IMR-90 (cell line): ENCODE measurements at regions not wholly inside any gene's neighbourhood (a gene's known extent, or its start where the extent isn't known, plus 50 kb on each side); places are given as distances from the start of the nearest gene placed in this dataset.

Source experiments
- ATAC-seq: fragments of 200-7000 bp; cut with Tn5 transposase; 2 replicates; pipeline ENCODE4 v1.9.1; 2020; ENCODE audit warnings: low read depth, mild to moderate bottlenecking, moderate library complexity
- BruUV-seq: library from RNA; stranded (reverse); fragments of 400-500 nt; replicated peaks from 2 replicates; lab custom pipeline; 2021; lab: Mats Ljungman, UMichigan
- CTCF ChIA-PET: fragments of 300-600 bp; formaldehyde crosslinking; extraction: SDS; loops from one replicate; lab custom pipeline; 2021; ENCODE audit warnings: antibody characterized with exemption; lab: Yijun Ruan, JAX
- POLR2A ChIA-PET: fragments of 300-600 bp; sonication (Branson Sonifier 250); formaldehyde crosslinking; loops from one replicate; lab custom pipeline; 2022; ENCODE audit warnings: antibody characterized with exemption; ENCODE audit not compliant: unreplicated experiment; lab: Charles Lee
- DNase-seq: peaks from one replicate; pipeline ENCODE4 v3.0.0; 2013
- H2AFZ ChIP-seq: replicated peaks from 2 replicates; pipeline ENCODE3; 2013; ENCODE audit warnings: low read length, mild to moderate bottlenecking; ENCODE audit not compliant: poor library complexity
- H2AK5ac ChIP-seq: 2 replicates; pipeline ENCODE4 v1.6.1; 2013; ENCODE audit warnings: low read depth, low read length, inconsistent platforms
- H2AK9ac ChIP-seq: replicated peaks from 2 replicates; pipeline ENCODE3; 2013; ENCODE audit warnings: mild to moderate bottlenecking, low read depth, low read length, moderate library complexity; ENCODE audit not compliant: poor library complexity
- H2BK120ac ChIP-seq: 2 replicates; pipeline ENCODE4 v1.6.1; 2013; ENCODE audit warnings: low read depth, low read length, inconsistent platforms
- H2BK15ac ChIP-seq: 3 replicates; pipeline ENCODE4 v1.6.1; 2013; ENCODE audit warnings: low read depth, low read length, inconsistent platforms
- H2BK20ac ChIP-seq: 2 replicates; pipeline ENCODE4 v1.6.1; 2013; ENCODE audit warnings: low read depth, mild to moderate bottlenecking, inconsistent platforms, low read length, moderate library complexity
- H2BK5ac ChIP-seq: 2 replicates; pipeline ENCODE4 v1.6.1; 2013; ENCODE audit warnings: mild to moderate bottlenecking, low read depth, low read length, inconsistent platforms; ENCODE audit not compliant: poor library complexity, severe bottlenecking
- H3K14ac ChIP-seq: replicated peaks from 2 replicates; pipeline ENCODE4 v1.6.1; 2013; ENCODE audit warnings: low read depth, low read length, inconsistent platforms
- H3K18ac ChIP-seq: 2 replicates; pipeline ENCODE4 v1.6.1; 2013; ENCODE audit warnings: low read depth, low read length, control low read depth
- H3K23ac ChIP-seq: 2 replicates; pipeline ENCODE4 v1.6.1; 2013; ENCODE audit warnings: low read depth, low read length, inconsistent platforms
- H3K27ac ChIP-seq: 2 replicates; pipeline ENCODE4 v1.5.1; 2013; ENCODE audit warnings: mild to moderate bottlenecking, control low read depth, low read length; ENCODE audit not compliant: insufficient read depth
- H3K27me3 ChIP-seq: 2 replicates; pipeline ENCODE4 v1.6.1; 2013; ENCODE audit warnings: low read length; ENCODE audit not compliant: control insufficient read depth, insufficient read depth
- H3K36me3 ChIP-seq: 2 replicates; pipeline ENCODE4 v1.6.1; 2013; ENCODE audit warnings: low read length, mixed read lengths; ENCODE audit not compliant: control insufficient read depth, insufficient read depth
- H3K4ac ChIP-seq: 2 replicates; pipeline ENCODE4 v1.6.1; 2013; ENCODE audit warnings: low read depth, low read length, inconsistent platforms
- H3K4me1 ChIP-seq: 2 replicates; pipeline ENCODE4 v1.6.1; 2013; ENCODE audit warnings: low read length, mixed read lengths; ENCODE audit not compliant: control insufficient read depth, insufficient read depth
- H3K4me2 ChIP-seq: 2 replicates; pipeline ENCODE4 v1.6.1; 2013; ENCODE audit warnings: low read depth, mild to moderate bottlenecking, control low read depth, low read length, moderate library complexity
- H3K4me3 ChIP-seq: 2 replicates; pipeline ENCODE4 v1.5.1; 2013; ENCODE audit warnings: low read depth, mild to moderate bottlenecking, control low read depth, low read length, moderate library complexity; ENCODE audit not compliant: insufficient read depth
- H3K56ac ChIP-seq: 2 replicates; pipeline ENCODE4 v1.6.1; 2013; ENCODE audit warnings: low read length, inconsistent platforms; ENCODE audit not compliant: insufficient read depth; ENCODE audit errors: extremely low read depth
- H3K79me1 ChIP-seq, 2 experiments: 2 replicates each; pipeline ENCODE4 v1.6.1; 2013; ENCODE audit warnings: low read length in 2 of 2, inconsistent platforms in 1 of 2, low read depth in 1 of 2
- H3K9ac ChIP-seq: 2 replicates; pipeline ENCODE4 v1.6.1; 2013; ENCODE audit warnings: low read depth, low read length, control low read depth
- H3K9me1 ChIP-seq: 2 replicates; pipeline ENCODE4 v1.6.1; 2013; ENCODE audit warnings: low read length, inconsistent platforms; ENCODE audit not compliant: insufficient read depth
- H3K9me3 ChIP-seq: 2 replicates; pipeline ENCODE4 v1.6.1; 2013; ENCODE audit warnings: low read length; ENCODE audit not compliant: control insufficient read depth, insufficient read depth
- H4K20me1 ChIP-seq: 2 replicates; pipeline ENCODE4 v1.6.1; 2013; ENCODE audit warnings: low read length, inconsistent platforms; ENCODE audit not compliant: insufficient read depth
- H4K5ac ChIP-seq: 2 replicates; pipeline ENCODE4 v1.6.1; 2013; ENCODE audit warnings: mild to moderate bottlenecking, low read depth, low read length, control low read depth
- H4K8ac ChIP-seq, 2 experiments: 2 replicates each; pipeline ENCODE4 v1.6.1; 2013; ENCODE audit warnings: low read depth in 2 of 2, low read length in 2 of 2, control low read depth in 1 of 2, inconsistent platforms in 1 of 2
- H4K91ac ChIP-seq: 2 replicates; pipeline ENCODE4 v1.6.1; 2013; ENCODE audit warnings: low read depth, low read length, inconsistent platforms; ENCODE audit not compliant: insufficient read depth
- FOS ChIP-seq: fragments of 150-350 bp; IDR thresholded peaks from 2 replicates; pipeline ENCODE4 v1.6.1; 2016; ENCODE audit warnings: low read depth, low read length
- MAFK ChIP-seq: IDR thresholded peaks from 2 replicates; pipeline ENCODE4 v1.6.1; 2012; ENCODE audit warnings: low read depth, low read length, improper control_type of control experiment
- MXI1 ChIP-seq: IDR thresholded peaks from 2 replicates; pipeline ENCODE4 v1.6.1; 2012; ENCODE audit warnings: low read depth, mild to moderate bottlenecking, low read length, moderate library complexity, borderline replicate concordance
- NFE2L2 ChIP-seq: fragments of 150-350 bp; IDR thresholded peaks from 2 replicates; pipeline ENCODE4 v1.6.1; 2016; ENCODE audit warnings: low read depth, mild to moderate bottlenecking, low read length
- POLR2A ChIP-seq: IDR thresholded peaks from 2 replicates; pipeline ENCODE4 v1.6.1; 2012; ENCODE audit warnings: mild to moderate bottlenecking, low read depth, low read length
- RAD21 ChIP-seq: IDR thresholded peaks from 2 replicates; pipeline ENCODE4 v1.6.1; 2012; ENCODE audit warnings: low read length, improper control_type of control experiment
- RCOR1 ChIP-seq: IDR thresholded peaks from 2 replicates; pipeline ENCODE4 v1.6.1; 2012; ENCODE audit warnings: mild to moderate bottlenecking, low read length, improper control_type of control experiment; ENCODE audit not compliant: insufficient replicate concordance
- RFX5 ChIP-seq: IDR thresholded peaks from 2 replicates; pipeline ENCODE4 v1.8.0; 2012; ENCODE audit warnings: low read depth, mild to moderate bottlenecking, low read length, moderate library complexity
- SMC3 ChIP-seq: fragments of 150-350 bp; IDR thresholded peaks from 2 replicates; pipeline ENCODE4 v1.6.1; 2016; ENCODE audit warnings: low read depth, mild to moderate bottlenecking, antibody characterized with exemption, low read length, moderate library complexity
- WGBS, 2 experiments: methylation state at CpG; one replicate each; pipeline versions ENCODE4 v1.1.5 to v1.1.7; 2013; ENCODE audit warnings: missing lambda C conversion rate in 2 of 2; ENCODE audit not compliant: insufficient read length in 1 of 2; ENCODE audit errors: extremely low coverage in 2 of 2; 5-methylcytosine and 5-hydroxymethylcytosine counted together
- dilution Hi-C: fragments of 300-500 bp; cut with HindIII; formaldehyde crosslinking; loops from one replicate; pipeline ENCODE4 v1.14.3; 2018; ENCODE audit warnings: low sequenced_read_pairs; ENCODE audit not compliant: unreplicated experiment
- in situ Hi-C: fragments of 300-500 bp; cut with MboI; formaldehyde crosslinking; loops from 3 replicates; pipeline ENCODE4 v1.14.3; 2019; ENCODE audit warnings: low sequenced_read_pairs, inconsistent platforms, mixed read lengths
- intact Hi-C: fragments of 100-400 bp; cut with micrococcal nuclease; formaldehyde crosslinking; loops from 2 replicates; pipeline ENCODE4 v1.10.0; 2022
- TF ChIP-seq, protein P1 (sequence below): conservative IDR thresholded peaks from 2 replicates; pipeline ENCODE4 v1.5.1; 2012; ENCODE audit warnings: mild to moderate bottlenecking, low read depth, low read length, improper control_type of control experiment
- TF ChIP-seq, protein P2 (sequence below): fragments of 150-350 bp; IDR thresholded peaks from 2 replicates; pipeline ENCODE4 v1.6.1; 2016; ENCODE audit warnings: low read depth, mild to moderate bottlenecking, low read length, moderate library complexity, borderline replicate concordance
- TF ChIP-seq, protein P3 (sequence below): fragments of 150-350 bp; IDR thresholded peaks from 2 replicates; pipeline ENCODE4 v1.6.1; 2017; ENCODE audit warnings: mild to moderate bottlenecking, antibody characterized with exemption, low read length, low read depth

DNA sequence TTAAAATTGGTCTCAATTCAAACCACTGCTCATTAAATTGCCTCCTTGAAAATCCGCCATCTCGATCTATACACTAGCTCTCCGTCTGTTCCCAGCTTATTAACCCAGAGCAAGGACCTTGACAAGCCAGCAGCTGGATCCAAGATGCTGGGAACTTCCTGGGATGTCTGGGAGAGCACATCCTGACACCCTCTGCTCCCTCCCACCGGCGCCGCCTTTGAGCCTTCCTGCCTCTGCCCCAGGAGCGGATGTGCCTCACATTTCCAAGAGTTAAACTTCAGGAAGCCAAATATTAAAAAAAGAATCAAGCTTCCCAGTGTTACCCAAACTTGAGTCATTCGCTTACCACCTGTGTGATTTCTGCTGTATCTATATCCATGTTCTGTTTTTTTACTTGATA is 107.9 kb downstream of the HAPSTR1 start:
- Histone ChIP-seq H2BK20ac (no peak overlapping the region), H2BK120ac (no peak overlapping the region), H4K5ac (no peak overlapping the region), H3K9me3 (no peaks in the 10 kb centered on the region), H2AK5ac (no peak overlapping the region), H3K79me1 (no peaks in the 10 kb centered on the region), H3K27ac (no peak overlapping the region), H3K9ac (no peak overlapping the region), H4K20me1 (no peaks in the 10 kb centered on the region), H3K23ac (no peak overlapping the region), H2BK5ac (no peak overlapping the region), H3K9me1 (no peaks in the 10 kb centered on the region), H3K56ac (no peak overlapping the region), H4K8ac (no peak overlapping the region), H3K4me1 (no peaks in the 10 kb centered on the region), H2AFZ (no peak overlapping the region), H2BK15ac (no peak overlapping the region), H3K4me3 (no peak overlapping the region), H3K4ac (no peak overlapping the region), H2AK9ac (no peak overlapping the region), H3K18ac (no peak overlapping the region), H3K27me3 (no peaks in the 10 kb centered on the region), H3K14ac (no peak overlapping the region), H3K4me2 (no peak overlapping the region), H4K91ac (no peak overlapping the region), H3K36me3 (no peaks in the 10 kb centered on the region)
- CTCF ChIA-PET = no interaction called here
- WGBS, 2 experiments = 20% methylated on average over 2 of the region's 8 CpGs; no CpG with 5 or more reads in 1 of the 2 experiments
- no TSS peak for BruUV-seq
- no peak for DNase-seq
- dilution Hi-C loops (no loop called here), intact Hi-C loops (no loop called here), in situ Hi-C loops (no loop called here)
- no peak for ATAC-seq
- POLR2A ChIA-PET = no interaction called here
- TF ChIP-seq MXI1 = no peak
- TF ChIP-seq SMC3 = no peak
- TF ChIP-seq RFX5 = no peak
- no peak for TF ChIP-seq RAD21
- TF ChIP-seq RCOR1 = no peak
- no peak for TF ChIP-seq POLR2A
- TF ChIP-seq, protein P1, sequence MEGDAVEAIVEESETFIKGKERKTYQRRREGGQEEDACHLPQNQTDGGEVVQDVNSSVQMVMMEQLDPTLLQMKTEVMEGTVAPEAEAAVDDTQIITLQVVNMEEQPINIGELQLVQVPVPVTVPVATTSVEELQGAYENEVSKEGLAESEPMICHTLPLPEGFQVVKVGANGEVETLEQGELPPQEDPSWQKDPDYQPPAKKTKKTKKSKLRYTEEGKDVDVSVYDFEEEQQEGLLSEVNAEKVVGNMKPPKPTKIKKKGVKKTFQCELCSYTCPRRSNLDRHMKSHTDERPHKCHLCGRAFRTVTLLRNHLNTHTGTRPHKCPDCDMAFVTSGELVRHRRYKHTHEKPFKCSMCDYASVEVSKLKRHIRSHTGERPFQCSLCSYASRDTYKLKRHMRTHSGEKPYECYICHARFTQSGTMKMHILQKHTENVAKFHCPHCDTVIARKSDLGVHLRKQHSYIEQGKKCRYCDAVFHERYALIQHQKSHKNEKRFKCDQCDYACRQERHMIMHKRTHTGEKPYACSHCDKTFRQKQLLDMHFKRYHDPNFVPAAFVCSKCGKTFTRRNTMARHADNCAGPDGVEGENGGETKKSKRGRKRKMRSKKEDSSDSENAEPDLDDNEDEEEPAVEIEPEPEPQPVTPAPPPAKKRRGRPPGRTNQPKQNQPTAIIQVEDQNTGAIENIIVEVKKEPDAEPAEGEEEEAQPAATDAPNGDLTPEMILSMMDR = no peak
- TF ChIP-seq NFE2L2 = no peak
- TF ChIP-seq FOS = no peak
- TF ChIP-seq, protein P2, sequence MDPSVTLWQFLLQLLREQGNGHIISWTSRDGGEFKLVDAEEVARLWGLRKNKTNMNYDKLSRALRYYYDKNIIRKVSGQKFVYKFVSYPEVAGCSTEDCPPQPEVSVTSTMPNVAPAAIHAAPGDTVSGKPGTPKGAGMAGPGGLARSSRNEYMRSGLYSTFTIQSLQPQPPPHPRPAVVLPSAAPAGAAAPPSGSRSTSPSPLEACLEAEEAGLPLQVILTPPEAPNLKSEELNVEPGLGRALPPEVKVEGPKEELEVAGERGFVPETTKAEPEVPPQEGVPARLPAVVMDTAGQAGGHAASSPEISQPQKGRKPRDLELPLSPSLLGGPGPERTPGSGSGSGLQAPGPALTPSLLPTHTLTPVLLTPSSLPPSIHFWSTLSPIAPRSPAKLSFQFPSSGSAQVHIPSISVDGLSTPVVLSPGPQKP = no peak
- no peak for TF ChIP-seq MAFK
- TF ChIP-seq, protein P3, sequence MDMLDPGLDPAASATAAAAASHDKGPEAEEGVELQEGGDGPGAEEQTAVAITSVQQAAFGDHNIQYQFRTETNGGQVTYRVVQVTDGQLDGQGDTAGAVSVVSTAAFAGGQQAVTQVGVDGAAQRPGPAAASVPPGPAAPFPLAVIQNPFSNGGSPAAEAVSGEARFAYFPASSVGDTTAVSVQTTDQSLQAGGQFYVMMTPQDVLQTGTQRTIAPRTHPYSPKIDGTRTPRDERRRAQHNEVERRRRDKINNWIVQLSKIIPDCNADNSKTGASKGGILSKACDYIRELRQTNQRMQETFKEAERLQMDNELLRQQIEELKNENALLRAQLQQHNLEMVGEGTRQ = no peak
